ENCODE measurements at regions not wholly inside any gene's neighbourhood (a gene's known extent, or its start where the extent isn't known, plus 50 kb on each side); places are given as distances from the start of the nearest gene placed in this dataset.

- intact Hi-C loops (cut with micrococcal nuclease), result loop anchor here (5.0 kb wide), 1 partner anchor 244 kb away; the partner anchor contains the start of gene TENT5A
- no peaks in the 10 kb centered on the region for H3K36me3 Mint-ChIP-seq (ENCODE audit: low read depth)
These were observed 243.9 kb upstream of the TENT5A start for GRCh38 chr6:81996414-81996813.

DNA sequence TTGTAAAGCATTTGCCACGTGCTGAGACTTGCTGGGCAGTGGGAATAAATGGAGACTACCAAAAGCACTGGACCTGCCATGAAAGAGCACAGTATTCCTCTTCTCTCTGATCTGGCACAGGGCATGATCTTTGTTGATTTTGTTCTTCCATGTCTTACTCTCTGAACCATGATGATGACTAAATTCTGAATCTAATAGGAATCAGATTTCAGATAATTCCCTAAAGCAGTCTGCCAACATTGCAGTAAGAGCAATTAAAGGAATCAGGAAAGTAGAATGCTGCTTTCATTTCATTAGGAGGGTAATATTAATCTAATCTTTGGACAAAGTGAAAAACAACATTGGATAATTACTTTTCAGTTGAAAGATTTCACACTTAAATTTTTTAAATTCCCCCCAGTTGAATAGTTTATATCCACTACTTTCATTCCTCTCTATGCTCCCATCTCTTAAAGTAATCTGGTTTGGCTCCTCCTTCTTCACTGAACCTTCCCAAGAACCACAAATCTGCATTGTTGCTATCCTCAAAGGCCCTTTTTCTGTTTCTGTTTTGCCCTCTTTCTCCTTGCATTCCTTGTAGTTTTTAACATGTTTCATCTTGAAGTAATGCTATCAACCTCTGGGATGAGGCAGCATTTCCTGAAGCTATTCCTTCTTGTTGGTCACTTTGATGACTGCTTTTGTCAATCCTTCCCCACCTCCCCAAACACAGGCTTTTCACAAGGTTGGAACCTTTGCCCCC is 243.2 kb upstream of the TENT5A start:
- Mint-ChIP-seq H3K4me1 (ENCODE audit: low read depth) (peaks cover 11% of the 10 kb centered on the region), H3K4me3 (ENCODE audit: low read depth) (no peak overlapping the region), H3K27ac (no peak overlapping the region), H3K9me3 (no peaks in the 10 kb centered on the region), H3K36me3 (ENCODE audit: low read depth) (no peaks in the 10 kb centered on the region), H3K27me3 (ENCODE audit: low read depth) (peaks cover 2% of the 10 kb centered on the region)
- intact Hi-C loops (cut with micrococcal nuclease), result loop anchor here (5.0 kb wide), 1 partner anchor 243 kb away; the partner anchor contains the start of gene TENT5A
- no peak for DNase-seq (ENCODE audit: low spot score)

More at GRCh38 chr6:81996414-81996813, 243.9 kb upstream of the TENT5A start:
- no peak for DNase-seq (ENCODE audit: low spot score)
- Mint-ChIP-seq H3K27me3 (ENCODE audit: low read depth) (peaks cover 3% of the 10 kb centered on the region), H3K4me3 (ENCODE audit: low read depth) (no peak overlapping the region), H3K4me1 (ENCODE audit: low read depth) (peaks cover 11% of the 10 kb centered on the region), H3K27ac (no peak overlapping the region), H3K9me3 (no peaks in the 10 kb centered on the region)

DNA sequence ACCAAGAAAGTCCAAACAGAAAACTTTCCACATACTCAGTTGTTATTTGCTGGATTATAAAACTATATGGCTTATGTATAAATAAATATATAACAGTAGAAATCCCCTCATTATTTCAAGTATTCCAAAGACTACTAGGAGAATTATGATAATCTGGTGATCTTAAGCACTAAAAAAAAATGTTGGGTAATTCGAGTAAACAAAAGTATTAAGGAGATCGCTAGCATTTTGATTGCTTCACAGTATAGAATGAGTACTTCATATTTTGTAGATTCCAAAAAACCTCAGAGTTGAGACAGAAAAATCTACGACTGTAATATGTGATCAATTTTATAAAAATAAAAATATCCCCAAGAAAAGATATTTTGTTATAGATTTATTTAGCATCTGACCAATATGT is 236.4 kb upstream of the TENT5A start:
- H3K36me3 Mint-ChIP-seq (ENCODE audit: low read depth), result no peaks in the 10 kb centered on the region
- intact Hi-C loops (cut with micrococcal nuclease), result no loop called here
- H3K27ac Mint-ChIP-seq, result no peak overlapping the region
- H3K27me3 Mint-ChIP-seq (ENCODE audit: low read depth), result no peaks in the 10 kb centered on the region
- H3K9me3 Mint-ChIP-seq, result no peaks in the 10 kb centered on the region
- no peaks in the 10 kb centered on the region for H3K4me1 Mint-ChIP-seq (ENCODE audit: low read depth)
- H3K4me3 Mint-ChIP-seq (ENCODE audit: low read depth), result no peak overlapping the region
- DNase-seq (ENCODE audit: low spot score), result no peak

GRCh38 chr6:81988446-81988845 is 236.0 kb upstream of the TENT5A start:
- no peak overlapping the region for H3K27ac Mint-ChIP-seq
- H3K27me3 Mint-ChIP-seq (ENCODE audit: low read depth), result no peaks in the 10 kb centered on the region
- no peak overlapping the region for H3K4me3 Mint-ChIP-seq (ENCODE audit: low read depth)
- intact Hi-C loops (cut with micrococcal nuclease), result no loop called here
- DNase-seq (ENCODE audit: low spot score), result no peak
- no peaks in the 10 kb centered on the region for H3K9me3 Mint-ChIP-seq
- H3K36me3 Mint-ChIP-seq (ENCODE audit: low read depth), result no peaks in the 10 kb centered on the region
- H3K4me1 Mint-ChIP-seq (ENCODE audit: low read depth), result no peaks in the 10 kb centered on the region

DNA sequence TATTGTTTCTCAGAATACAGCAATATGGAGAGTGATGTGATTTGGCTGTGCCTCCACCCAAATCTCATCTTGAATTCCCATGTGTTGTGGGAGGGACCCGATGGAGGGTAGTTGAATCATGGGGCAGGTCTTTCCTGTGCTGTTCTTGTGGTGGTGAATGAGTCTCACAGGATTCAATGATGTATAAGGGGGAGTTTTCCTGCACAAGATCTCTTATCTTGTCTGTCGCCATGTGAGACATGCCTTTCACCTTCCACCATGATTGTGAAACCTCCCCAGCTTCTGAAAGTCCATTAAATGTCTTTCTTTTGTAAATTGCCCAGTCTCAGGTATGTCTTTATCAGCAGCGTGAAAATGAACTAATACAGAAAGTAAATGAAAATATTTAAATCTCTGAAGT is 234.8 kb upstream of the TENT5A start:
- H3K4me3 Mint-ChIP-seq (ENCODE audit: low read depth), result no peak overlapping the region
- no peak overlapping the region for H3K27ac Mint-ChIP-seq
- no peaks in the 10 kb centered on the region for H3K36me3 Mint-ChIP-seq (ENCODE audit: low read depth)
- H3K4me1 Mint-ChIP-seq (ENCODE audit: low read depth), result no peaks in the 10 kb centered on the region
- no peaks in the 10 kb centered on the region for H3K9me3 Mint-ChIP-seq
- intact Hi-C loops (cut with micrococcal nuclease), result no loop called here
- no peak for DNase-seq (ENCODE audit: low spot score)
- H3K27me3 Mint-ChIP-seq (ENCODE audit: low read depth), result no peaks in the 10 kb centered on the region

DNA sequence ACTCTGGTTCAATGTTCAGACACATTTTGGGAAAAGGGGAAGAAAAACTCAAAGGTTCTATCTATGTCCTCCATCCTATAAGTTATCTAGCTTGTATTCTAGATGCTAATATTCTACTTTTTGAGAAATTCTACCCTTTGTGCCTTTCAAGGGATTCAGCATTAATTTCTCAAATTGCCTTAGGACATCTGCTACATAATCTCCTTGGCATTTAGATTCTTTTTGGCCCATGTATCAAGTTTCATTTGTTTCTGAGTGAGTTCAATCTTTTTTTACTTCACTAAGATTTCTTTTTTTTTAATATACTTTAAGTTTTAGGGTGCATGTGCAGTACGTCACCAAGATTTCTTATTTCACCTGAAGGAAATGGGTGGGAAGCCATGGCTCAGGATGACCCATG is 232.7 kb upstream of the TENT5A start:
- Mint-ChIP-seq H3K9me3 (no peaks in the 10 kb centered on the region), H3K4me1 (ENCODE audit: low read depth) (no peaks in the 10 kb centered on the region), H3K4me3 (ENCODE audit: low read depth) (no peak overlapping the region), H3K27ac (no peak overlapping the region), H3K27me3 (ENCODE audit: low read depth) (no peaks in the 10 kb centered on the region), H3K36me3 (ENCODE audit: low read depth) (no peaks in the 10 kb centered on the region)
- DNase-seq (ENCODE audit: low spot score), result no peak
- intact Hi-C loops (cut with micrococcal nuclease), result no loop called here

- Mint-ChIP-seq H3K9me3 (no peaks in the 10 kb centered on the region), H3K27ac (no peak overlapping the region), H3K4me3 (ENCODE audit: low read depth) (no peak overlapping the region), H3K36me3 (ENCODE audit: low read depth) (no peaks in the 10 kb centered on the region), H3K4me1 (ENCODE audit: low read depth) (no peaks in the 10 kb centered on the region), H3K27me3 (ENCODE audit: low read depth) (no peaks in the 10 kb centered on the region)
- intact Hi-C loops (cut with micrococcal nuclease), result no loop called here
- DNase-seq (ENCODE audit: low spot score), result no peak
These were observed 232.1 kb upstream of the TENT5A start for GRCh38 chr6:81984599-81984998.

- no peaks in the 10 kb centered on the region for H3K27me3 Mint-ChIP-seq (ENCODE audit: low read depth)
- no peaks in the 10 kb centered on the region for H3K4me1 Mint-ChIP-seq (ENCODE audit: low read depth)
- no peaks in the 10 kb centered on the region for H3K36me3 Mint-ChIP-seq (ENCODE audit: low read depth)
- no peaks in the 10 kb centered on the region for H3K9me3 Mint-ChIP-seq
- H3K27ac Mint-ChIP-seq, result no peak overlapping the region
- intact Hi-C loops (cut with micrococcal nuclease), result no loop called here
- H3K4me3 Mint-ChIP-seq (ENCODE audit: low read depth), result no peak overlapping the region
- no peak for DNase-seq (ENCODE audit: low spot score)
These were observed 229.3 kb upstream of the TENT5A start for GRCh38 chr6:81981812-81982211.

GRCh38 chr6:81979767-81980166 is 227.3 kb upstream of the TENT5A start:
- H3K4me3 Mint-ChIP-seq (ENCODE audit: low read depth), result no peak overlapping the region
- no peak for DNase-seq (ENCODE audit: low spot score)
- peaks cover 7% of the 10 kb centered on the region for H3K9me3 Mint-ChIP-seq
- no peak overlapping the region for H3K27ac Mint-ChIP-seq
- no peaks in the 10 kb centered on the region for H3K27me3 Mint-ChIP-seq (ENCODE audit: low read depth)
- no peaks in the 10 kb centered on the region for H3K36me3 Mint-ChIP-seq (ENCODE audit: low read depth)
- intact Hi-C loops (cut with micrococcal nuclease), result no loop called here
- no peaks in the 10 kb centered on the region for H3K4me1 Mint-ChIP-seq (ENCODE audit: low read depth)

DNA sequence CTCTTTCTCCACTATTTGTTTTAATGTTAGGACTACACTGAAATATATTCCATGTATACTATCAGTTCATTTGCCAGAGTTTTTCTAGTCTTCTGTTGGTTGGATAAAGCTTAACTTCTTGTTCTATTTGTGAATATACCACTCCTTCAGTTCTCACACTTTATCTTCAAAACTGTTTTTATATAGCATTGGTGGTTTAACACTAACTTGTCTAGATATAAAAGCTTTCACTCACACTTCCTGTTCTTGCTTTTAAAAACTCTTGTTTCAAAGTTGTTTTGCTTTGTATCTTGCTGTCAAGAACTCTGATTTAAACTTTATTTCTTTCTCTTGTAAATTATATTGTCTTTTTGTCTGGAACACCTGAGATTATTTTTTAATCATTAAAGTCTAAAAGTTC is 226.8 kb upstream of the TENT5A start:
- H3K36me3 Mint-ChIP-seq (ENCODE audit: low read depth), result no peaks in the 10 kb centered on the region
- H3K27me3 Mint-ChIP-seq (ENCODE audit: low read depth), result no peaks in the 10 kb centered on the region
- H3K4me3 Mint-ChIP-seq (ENCODE audit: low read depth), result no peak overlapping the region
- H3K27ac Mint-ChIP-seq, result no peak overlapping the region
- intact Hi-C loops (cut with micrococcal nuclease), result no loop called here
- no peak for DNase-seq (ENCODE audit: low spot score)
- peaks cover 7% of the 10 kb centered on the region for H3K9me3 Mint-ChIP-seq
- H3K4me1 Mint-ChIP-seq (ENCODE audit: low read depth), result no peaks in the 10 kb centered on the region

DNA sequence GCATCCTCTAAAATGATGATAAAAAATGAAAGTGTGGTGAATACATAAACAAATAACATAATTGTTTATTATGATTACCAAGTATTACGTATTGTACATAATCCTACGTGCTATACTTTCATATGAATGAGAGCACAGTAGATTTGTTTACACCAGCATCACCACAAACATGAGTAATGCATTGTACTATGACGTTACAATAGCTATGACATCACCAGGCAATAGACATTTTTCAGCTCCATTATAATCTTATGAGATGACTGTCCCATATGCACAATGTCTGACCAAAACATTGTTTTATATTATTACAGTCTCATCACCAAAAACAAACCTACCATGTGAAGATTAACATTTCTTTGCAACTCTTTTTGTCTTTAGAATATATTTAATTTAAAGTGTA is 225.7 kb upstream of the TENT5A start:
- no peak for DNase-seq (ENCODE audit: low spot score)
- no peaks in the 10 kb centered on the region for H3K36me3 Mint-ChIP-seq (ENCODE audit: low read depth)
- H3K27ac Mint-ChIP-seq, result no peak overlapping the region
- no peaks in the 10 kb centered on the region for H3K27me3 Mint-ChIP-seq (ENCODE audit: low read depth)
- no peaks in the 10 kb centered on the region for H3K4me1 Mint-ChIP-seq (ENCODE audit: low read depth)
- intact Hi-C loops (cut with micrococcal nuclease), result no loop called here
- no peak overlapping the region for H3K4me3 Mint-ChIP-seq (ENCODE audit: low read depth)
- H3K9me3 Mint-ChIP-seq, result peaks cover 7% of the 10 kb centered on the region

- Mint-ChIP-seq H3K36me3 (ENCODE audit: low read depth) (no peaks in the 10 kb centered on the region), H3K9me3 (peaks cover 7% of the 10 kb centered on the region), H3K27ac (no peak overlapping the region)
These were observed 225.0 kb upstream of the TENT5A start for GRCh38 chr6:81977486-81977885.

GRCh38 chr6:81969814-81970213 is 217.3 kb upstream of the TENT5A start:
- no peaks in the 10 kb centered on the region for H3K36me3 Mint-ChIP-seq (ENCODE audit: low read depth)

More at GRCh38 chr6:81977486-81977885, 225.0 kb upstream of the TENT5A start:
- H3K4me3 Mint-ChIP-seq (ENCODE audit: low read depth), result no peak overlapping the region
- no peaks in the 10 kb centered on the region for H3K4me1 Mint-ChIP-seq (ENCODE audit: low read depth)
- DNase-seq (ENCODE audit: low spot score), result no peak
- H3K27me3 Mint-ChIP-seq (ENCODE audit: low read depth), result no peaks in the 10 kb centered on the region
- intact Hi-C loops (cut with micrococcal nuclease), result no loop called here

More at GRCh38 chr6:81969814-81970213, 217.3 kb upstream of the TENT5A start:
- intact Hi-C loops (cut with micrococcal nuclease), result no loop called here
- no peak overlapping the region for H3K4me3 Mint-ChIP-seq (ENCODE audit: low read depth)
- H3K27me3 Mint-ChIP-seq (ENCODE audit: low read depth), result no peaks in the 10 kb centered on the region
- DNase-seq (ENCODE audit: low spot score), result no peak
- peaks cover 4% of the 10 kb centered on the region for H3K9me3 Mint-ChIP-seq
- H3K4me1 Mint-ChIP-seq (ENCODE audit: low read depth), result no peaks in the 10 kb centered on the region
- H3K27ac Mint-ChIP-seq, result no peak overlapping the region
